ENCODE measurements at regions not wholly inside any gene's neighbourhood (a gene's known extent, or its start where the extent isn't known, plus 50 kb on each side); places are given as distances from the start of the nearest gene placed in this dataset.

- H3K27me3 ChIP-seq (ENCODE audit: insufficient read depth, low read length): no peaks in the 10 kb centered on the region
- H3K27ac ChIP-seq (ENCODE audit: low read depth, low read length): no peak overlapping the region
- no peak overlapping the region for H3K4me3 ChIP-seq (ENCODE audit: low read depth, low read length)
- H3K79me2 ChIP-seq (ENCODE audit: control insufficient read depth, insufficient read depth, low read length, unreplicated experiment): no peaks in the 10 kb centered on the region
- no peaks in the 10 kb centered on the region for H3K36me3 ChIP-seq (ENCODE audit: insufficient read depth, low read length)
- no peak overlapping the region for H2AFZ ChIP-seq (ENCODE audit: low read length, unreplicated experiment)
- H3K4me1 ChIP-seq (ENCODE audit: control insufficient read depth, insufficient read depth, low read length, unreplicated experiment): no peaks in the 10 kb centered on the region
Measured at GRCh38 chr7:32347244-32347828, 142.8 kb downstream of the LSM5 start.

- no peaks in the 10 kb centered on the region for H3K4me1 ChIP-seq (ENCODE audit: control insufficient read depth, insufficient read depth, low read length, unreplicated experiment)
- H3K27me3 ChIP-seq (ENCODE audit: insufficient read depth, low read length): no peaks in the 10 kb centered on the region
- no peak overlapping the region for H2AFZ ChIP-seq (ENCODE audit: low read length, unreplicated experiment)
- H3K4me3 ChIP-seq (ENCODE audit: low read depth, low read length): no peak overlapping the region
- H3K36me3 ChIP-seq (ENCODE audit: insufficient read depth, low read length): no peaks in the 10 kb centered on the region
- no peak overlapping the region for H3K27ac ChIP-seq (ENCODE audit: low read depth, low read length)
- no peaks in the 10 kb centered on the region for H3K79me2 ChIP-seq (ENCODE audit: control insufficient read depth, insufficient read depth, low read length, unreplicated experiment)
Measured at GRCh38 chr7:32346253-32346652, 143.9 kb downstream of the LSM5 start.

- H3K4me1 ChIP-seq (ENCODE audit: control insufficient read depth, insufficient read depth, low read length, unreplicated experiment): no peaks in the 10 kb centered on the region
- H3K4me3 ChIP-seq (ENCODE audit: low read depth, low read length): no peak overlapping the region
- H3K79me2 ChIP-seq (ENCODE audit: control insufficient read depth, insufficient read depth, low read length, unreplicated experiment): no peaks in the 10 kb centered on the region
- no peak overlapping the region for H2AFZ ChIP-seq (ENCODE audit: low read length, unreplicated experiment)
- no peaks in the 10 kb centered on the region for H3K36me3 ChIP-seq (ENCODE audit: insufficient read depth, low read length)
- peaks cover 16% of the 10 kb centered on the region for H3K27me3 ChIP-seq (ENCODE audit: insufficient read depth, low read length)
- H3K27ac ChIP-seq (ENCODE audit: low read depth, low read length): no peak overlapping the region
Measured at GRCh38 chr7:32336726-32337125, 153.5 kb downstream of the LSM5 start.

GRCh38 chr7:32335107-32335506 lies 155.1 kb downstream of the LSM5 start:
- Histone ChIP-seq H3K27ac (ENCODE audit: low read depth, low read length) (no peak overlapping the region), H3K27me3 (ENCODE audit: insufficient read depth, low read length) (peaks cover 13% of the 10 kb centered on the region), H2AFZ (ENCODE audit: low read length, unreplicated experiment) (no peak overlapping the region), H3K4me1 (ENCODE audit: control insufficient read depth, insufficient read depth, low read length, unreplicated experiment) (no peaks in the 10 kb centered on the region), H3K36me3 (ENCODE audit: insufficient read depth, low read length) (no peaks in the 10 kb centered on the region), H3K4me3 (ENCODE audit: low read depth, low read length) (no peak overlapping the region), H3K79me2 (ENCODE audit: control insufficient read depth, insufficient read depth, low read length, unreplicated experiment) (no peaks in the 10 kb centered on the region)

GRCh38 chr7:32330602-32331001 lies 159.6 kb downstream of the LSM5 start:
- H3K27ac ChIP-seq (ENCODE audit: low read depth, low read length): no peak overlapping the region
- H3K27me3 ChIP-seq (ENCODE audit: insufficient read depth, low read length): no peaks in the 10 kb centered on the region
- H3K79me2 ChIP-seq (ENCODE audit: control insufficient read depth, insufficient read depth, low read length, unreplicated experiment): no peaks in the 10 kb centered on the region
- H3K4me1 ChIP-seq (ENCODE audit: control insufficient read depth, insufficient read depth, low read length, unreplicated experiment): no peaks in the 10 kb centered on the region
- H3K36me3 ChIP-seq (ENCODE audit: insufficient read depth, low read length): no peaks in the 10 kb centered on the region
- H3K4me3 ChIP-seq (ENCODE audit: low read depth, low read length): no peak overlapping the region
- no peak overlapping the region for H2AFZ ChIP-seq (ENCODE audit: low read length, unreplicated experiment)

- H3K4me1 ChIP-seq (ENCODE audit: control insufficient read depth, insufficient read depth, low read length, unreplicated experiment): no peaks in the 10 kb centered on the region
- H3K36me3 ChIP-seq (ENCODE audit: insufficient read depth, low read length): no peaks in the 10 kb centered on the region
- H3K27me3 ChIP-seq (ENCODE audit: insufficient read depth, low read length): peaks cover 7% of the 10 kb centered on the region; the same call in 1 of the 2 replicates
- no peaks in the 10 kb centered on the region for H3K79me2 ChIP-seq (ENCODE audit: control insufficient read depth, insufficient read depth, low read length, unreplicated experiment)
- H3K27ac ChIP-seq (ENCODE audit: low read depth, low read length): no peak overlapping the region
- no peak overlapping the region for H2AFZ ChIP-seq (ENCODE audit: low read length, unreplicated experiment)
- no peak overlapping the region for H3K4me3 ChIP-seq (ENCODE audit: low read depth, low read length)
Measured at GRCh38 chr7:32326078-32326477, 164.1 kb downstream of the LSM5 start.

GRCh38 chr7:32323712-32324111 lies 166.5 kb downstream of the LSM5 start:
- H3K27me3 ChIP-seq (ENCODE audit: insufficient read depth, low read length): peaks cover 30% of the 10 kb centered on the region

GRCh38 chr7:32319012-32319382 lies 171.2 kb downstream of the LSM5 start:
- Histone ChIP-seq H3K36me3 (ENCODE audit: insufficient read depth, low read length) (no peaks in the 10 kb centered on the region), H3K27ac (ENCODE audit: low read depth, low read length) (no peak overlapping the region), H3K4me1 (ENCODE audit: control insufficient read depth, insufficient read depth, low read length, unreplicated experiment) (no peaks in the 10 kb centered on the region), H2AFZ (ENCODE audit: low read length, unreplicated experiment) (no peak overlapping the region), H3K27me3 (ENCODE audit: insufficient read depth, low read length) (peaks cover 55% of the 10 kb centered on the region), H3K79me2 (ENCODE audit: control insufficient read depth, insufficient read depth, low read length, unreplicated experiment) (no peaks in the 10 kb centered on the region), H3K4me3 (ENCODE audit: low read depth, low read length) (no peak overlapping the region)

More at GRCh38 chr7:32323712-32324111, 166.5 kb downstream of the LSM5 start:
- Histone ChIP-seq H3K4me3 (ENCODE audit: low read depth, low read length) (no peak overlapping the region), H3K27ac (ENCODE audit: low read depth, low read length) (no peak overlapping the region), H2AFZ (ENCODE audit: low read length, unreplicated experiment) (no peak overlapping the region), H3K4me1 (ENCODE audit: control insufficient read depth, insufficient read depth, low read length, unreplicated experiment) (no peaks in the 10 kb centered on the region), H3K36me3 (ENCODE audit: insufficient read depth, low read length) (no peaks in the 10 kb centered on the region), H3K79me2 (ENCODE audit: control insufficient read depth, insufficient read depth, low read length, unreplicated experiment) (no peaks in the 10 kb centered on the region)

- Histone ChIP-seq H2AFZ (ENCODE audit: low read length, unreplicated experiment) (no peak overlapping the region), H3K4me3 (ENCODE audit: low read depth, low read length) (no peak overlapping the region), H3K79me2 (ENCODE audit: control insufficient read depth, insufficient read depth, low read length, unreplicated experiment) (no peaks in the 10 kb centered on the region), H3K27ac (ENCODE audit: low read depth, low read length) (no peak overlapping the region), H3K4me1 (ENCODE audit: control insufficient read depth, insufficient read depth, low read length, unreplicated experiment) (no peaks in the 10 kb centered on the region), H3K27me3 (ENCODE audit: insufficient read depth, low read length) (peaks cover 55% of the 10 kb centered on the region), H3K36me3 (ENCODE audit: insufficient read depth, low read length) (no peaks in the 10 kb centered on the region)
Measured at GRCh38 chr7:32318300-32319011, 171.7 kb downstream of the LSM5 start.

- H3K4me3 ChIP-seq (ENCODE audit: low read depth, low read length): no peak overlapping the region
- no peaks in the 10 kb centered on the region for H3K4me1 ChIP-seq (ENCODE audit: control insufficient read depth, insufficient read depth, low read length, unreplicated experiment)
- no peak overlapping the region for H2AFZ ChIP-seq (ENCODE audit: low read length, unreplicated experiment)
- no peak overlapping the region for H3K27ac ChIP-seq (ENCODE audit: low read depth, low read length)
- H3K79me2 ChIP-seq (ENCODE audit: control insufficient read depth, insufficient read depth, low read length, unreplicated experiment): no peaks in the 10 kb centered on the region
- no peaks in the 10 kb centered on the region for H3K36me3 ChIP-seq (ENCODE audit: insufficient read depth, low read length)
- peaks cover 55% of the 10 kb centered on the region for H3K27me3 ChIP-seq (ENCODE audit: insufficient read depth, low read length)
Measured at GRCh38 chr7:32316839-32317238, 173.3 kb downstream of the LSM5 start.

GRCh38 chr7:32314761-32315160 lies 175.4 kb downstream of the LSM5 start:
- H3K27me3 ChIP-seq (ENCODE audit: insufficient read depth, low read length): peaks cover 35% of the 10 kb centered on the region
- no peaks in the 10 kb centered on the region for H3K36me3 ChIP-seq (ENCODE audit: insufficient read depth, low read length)
- H3K4me3 ChIP-seq (ENCODE audit: low read depth, low read length): no peak overlapping the region
- no peaks in the 10 kb centered on the region for H3K4me1 ChIP-seq (ENCODE audit: control insufficient read depth, insufficient read depth, low read length, unreplicated experiment)
- H3K79me2 ChIP-seq (ENCODE audit: control insufficient read depth, insufficient read depth, low read length, unreplicated experiment): no peaks in the 10 kb centered on the region
- no peak overlapping the region for H3K27ac ChIP-seq (ENCODE audit: low read depth, low read length)
- no peak overlapping the region for H2AFZ ChIP-seq (ENCODE audit: low read length, unreplicated experiment)
